GM19324 (cell line): ENCODE measurements at regions not wholly inside any gene's neighbourhood (a gene's known extent, or its start where the extent isn't known, plus 50 kb on each side); places are given as distances from the start of the nearest gene placed in this dataset.
A peak's percentile ranks its signal among the peaks of the same experiment; 100 is the strongest.

Experiments used
- ATAC-seq: cut with Tn5 transposase; IDR thresholded peaks from one replicate; pipeline ENCODE4 v1.9.1; 2021; ENCODE audit warnings: mild to moderate bottlenecking, moderate library complexity; ENCODE audit not compliant: unreplicated experiment, low FRiP score

GRCh38 chr9:31776471-31776870, 608.0 kb upstream of the ACO1 start:
- ATAC-seq: no peak

GRCh38 chr9:31783491-31783890, 601.0 kb upstream of the ACO1 start:
- ATAC-seq: no peak

GRCh38 chr9:31790720-31791119, 593.7 kb upstream of the ACO1 start:
- ATAC-seq: no peak

GRCh38 chr9:31799953-31800609, 584.4 kb upstream of the ACO1 start:
- ATAC-seq: no peak

GRCh38 chr9:31807574-31808256, 576.7 kb upstream of the ACO1 start:
- no peak for ATAC-seq

- no peak for ATAC-seq
Observed at GRCh38 chr9:31808766-31809165, 575.7 kb upstream of the ACO1 start.

- ATAC-seq: no peak
Observed at GRCh38 chr9:31820426-31820825, 564.0 kb upstream of the ACO1 start.

- no peak for ATAC-seq
Observed at GRCh38 chr9:31821583-31821982, 562.9 kb upstream of the ACO1 start.

GRCh38 chr9:31823365-31823764, 561.1 kb upstream of the ACO1 start:
- no peak for ATAC-seq

GRCh38 chr9:31824860-31825259, 559.6 kb upstream of the ACO1 start:
- ATAC-seq: no peak

- ATAC-seq: no peak
Observed at GRCh38 chr9:31837211-31837610, 547.2 kb upstream of the ACO1 start.

- ATAC-seq: no peak
Observed at GRCh38 chr9:31839273-31839672, 545.2 kb upstream of the ACO1 start.

GRCh38 chr9:31840702-31841101, 543.7 kb upstream of the ACO1 start:
- ATAC-seq: no peak

- ATAC-seq: no peak
Observed at GRCh38 chr9:31847963-31848362, 536.5 kb upstream of the ACO1 start.

- ATAC-seq: no peak
Observed at GRCh38 chr9:31848505-31849285, 535.7 kb upstream of the ACO1 start.

- no peak for ATAC-seq
Observed at GRCh38 chr9:31854187-31854586, 530.3 kb upstream of the ACO1 start.

- no peak for ATAC-seq
Observed at GRCh38 chr9:31868830-31869229, 515.6 kb upstream of the ACO1 start.

- ATAC-seq: no peak
Observed at GRCh38 chr9:31870276-31870675, 514.2 kb upstream of the ACO1 start.

GRCh38 chr9:31873722-31874121, 510.7 kb upstream of the ACO1 start:
- no peak for ATAC-seq

GRCh38 chr9:31894008-31894407, 490.4 kb upstream of the ACO1 start:
- ATAC-seq: no peak

- peak; percentile 68 for ATAC-seq
Observed at GRCh38 chr9:31908158-31908890, 476.1 kb upstream of the ACO1 start.
